Right atrium auricular region (tissue), 2 donors: ENCODE measurements at regions not wholly inside any gene's neighbourhood (a gene's known extent, or its start where the extent isn't known, plus 50 kb on each side); places are given as distances from the start of the nearest gene placed in this dataset.

ENCODE experiments used
- DNase-seq: peaks from one replicate; pipeline ENCODE4 v3.0.0-alpha.2; 2019; ENCODE audit warnings: low spot score
- H3K27ac ChIP-seq, 2 donors: fragments of 200-600 bp; sonication (generic); 1 replicate in 1 of 2; 2 replicates in 1 of 2; pipeline ENCODE4 v1.5.1; 2016 to 2019
- H3K27me3 ChIP-seq, 2 donors: fragments of 200-600 bp; sonication (generic); one replicate each; pipeline versions ENCODE4 v1.5.1 to v1.6.0; 2017 to 2019
- H3K36me3 ChIP-seq: fragments of 200-600 bp; sonication (generic); one replicate; pipeline ENCODE4 v1.5.1; 2016
- H3K4me1 ChIP-seq, 2 donors: fragments of 200-600 bp; sonication (generic); one replicate each; pipeline versions ENCODE4 v1.5.1 to v1.6.0; 2017 to 2019
- H3K4me3 ChIP-seq, 2 donors: fragments of 200-600 bp; sonication (generic); 1 replicate in 1 of 2; 2 replicates in 1 of 2; pipeline ENCODE4 v1.5.1; 2017 to 2019; ENCODE audit warnings: mild to moderate bottlenecking in 1 of 2, moderate library complexity in 1 of 2
- H3K9me3 ChIP-seq, 2 donors: fragments of 200-600 bp; sonication (generic); one replicate each; pipeline ENCODE4 v1.5.1; 2019
- CTCF ChIP-seq, 2 donors: fragments of 200-600 bp; sonication (generic); IDR thresholded peaks; one replicate each; pipeline ENCODE4 v1.5.1; 2019; ENCODE audit warnings: antibody characterized with exemption in 2 of 2

GRCh38 chr12:130075497-130076076, 86.7 kb upstream of the FZD10 start:
- Histone ChIP-seq H3K4me1 (no peaks in the 10 kb centered on the region), H3K4me3 (no peak overlapping the region), H3K9me3 (no peaks in the 10 kb centered on the region), H3K27ac (no peak overlapping the region), H3K36me3 (no peaks in the 10 kb centered on the region), H3K27me3 (no peaks in the 10 kb centered on the region)
- DNase-seq: no peak
- TF ChIP-seq CTCF (IDR thresholded peaks at IDR 0.05): no peak

- DNase-seq: no peak
- no peaks in the 10 kb centered on the region for H3K4me1 ChIP-seq
- H3K4me3 ChIP-seq: no peak overlapping the region
- no peaks in the 10 kb centered on the region for H3K27me3 ChIP-seq
- H3K9me3 ChIP-seq: no peaks in the 10 kb centered on the region
- H3K27ac ChIP-seq: no peak overlapping the region
- no peak for TF ChIP-seq CTCF (IDR thresholded peaks at IDR 0.05)
- no peaks in the 10 kb centered on the region for H3K36me3 ChIP-seq
Measured at GRCh38 chr12:130076126-130076525, 86.1 kb upstream of the FZD10 start.

- Histone ChIP-seq H3K27ac (no peak overlapping the region), H3K4me3 (no peak overlapping the region), H3K4me1 (no peaks in the 10 kb centered on the region), H3K36me3 (no peaks in the 10 kb centered on the region), H3K9me3 (no peaks in the 10 kb centered on the region), H3K27me3 (no peaks in the 10 kb centered on the region)
- TF ChIP-seq CTCF (IDR thresholded peaks at IDR 0.05): no peak
- DNase-seq: no peak
Measured at GRCh38 chr12:130076752-130077151, 85.5 kb upstream of the FZD10 start.

- H3K27me3 ChIP-seq: no peaks in the 10 kb centered on the region
- no peak overlapping the region for H3K27ac ChIP-seq
- no peaks in the 10 kb centered on the region for H3K36me3 ChIP-seq
- TF ChIP-seq CTCF (IDR thresholded peaks at IDR 0.05): no peak
- no peaks in the 10 kb centered on the region for H3K9me3 ChIP-seq
- H3K4me3 ChIP-seq: no peak overlapping the region
- DNase-seq: no peak
- no peaks in the 10 kb centered on the region for H3K4me1 ChIP-seq
Measured at GRCh38 chr12:130078852-130079251, 83.4 kb upstream of the FZD10 start.

- Histone ChIP-seq H3K27ac (no peak overlapping the region), H3K4me3 (no peak overlapping the region), H3K27me3 (no peaks in the 10 kb centered on the region), H3K36me3 (no peaks in the 10 kb centered on the region), H3K9me3 (no peaks in the 10 kb centered on the region), H3K4me1 (no peaks in the 10 kb centered on the region)
- TF ChIP-seq CTCF (IDR thresholded peaks at IDR 0.05): no peak
- no peak for DNase-seq
Measured at GRCh38 chr12:130079279-130079678, 83.0 kb upstream of the FZD10 start.

GRCh38 chr12:130080205-130080604, 82.1 kb upstream of the FZD10 start:
- no peak overlapping the region for H3K4me3 ChIP-seq
- no peak overlapping the region for H3K27ac ChIP-seq
- no peaks in the 10 kb centered on the region for H3K36me3 ChIP-seq
- no peaks in the 10 kb centered on the region for H3K27me3 ChIP-seq
- no peaks in the 10 kb centered on the region for H3K4me1 ChIP-seq
- DNase-seq: no peak
- no peak for TF ChIP-seq CTCF (IDR thresholded peaks at IDR 0.05)
- no peaks in the 10 kb centered on the region for H3K9me3 ChIP-seq
